GM19452 (cell line): ENCODE measurements at regions not wholly inside any gene's neighbourhood (a gene's known extent, or its start where the extent isn't known, plus 50 kb on each side); places are given as distances from the start of the nearest gene placed in this dataset.
"Not testable (repeated sequence)": the region's sequence is repeated elsewhere in the genome, so short reads cannot be mapped to it uniquely, and the experiment has no call there.

Experiments used
- ATAC-seq: cut with Tn5 transposase; IDR thresholded peaks from one replicate; pipeline ENCODE4 v1.9.1; 2021; ENCODE audit not compliant: unreplicated experiment

DNA sequence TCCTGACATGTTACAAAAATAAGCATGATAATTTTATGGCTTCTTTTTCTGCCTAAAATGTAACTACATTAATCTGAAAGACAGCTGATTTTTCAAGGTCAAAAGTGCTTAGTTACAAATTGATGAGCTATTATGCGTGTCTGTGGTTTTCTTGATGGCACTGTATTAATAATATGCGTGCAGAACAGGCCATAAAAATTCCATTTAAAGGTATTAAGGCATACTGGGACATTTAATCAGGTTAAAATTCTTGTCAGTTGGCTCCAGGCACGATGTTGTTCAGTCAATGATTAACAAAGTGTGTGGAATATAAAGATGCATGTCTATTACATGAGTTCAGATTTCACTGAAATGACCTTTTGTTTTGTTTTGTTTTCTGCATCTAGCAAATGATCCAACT is 420.1 kb upstream of the ZNF804A start:
- ATAC-seq, result no peak

DNA sequence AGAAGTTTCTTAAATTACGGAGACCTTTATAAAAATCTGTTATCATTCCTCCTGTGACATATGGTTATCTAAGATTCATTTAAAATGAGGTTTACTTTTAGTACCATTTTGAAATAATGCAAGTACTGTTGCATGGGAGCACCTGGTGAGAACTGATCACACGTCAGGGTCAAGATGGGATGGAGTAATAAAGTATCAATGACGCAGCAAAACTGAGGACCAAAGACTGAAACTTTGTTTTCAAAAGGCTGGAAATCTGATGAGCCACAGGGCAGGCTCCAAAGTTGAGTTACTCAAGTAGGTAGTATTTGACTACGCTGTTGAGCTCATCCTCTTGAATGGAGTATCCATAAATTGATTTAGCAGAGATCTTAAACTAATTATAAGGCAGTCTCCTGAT is 411.9 kb upstream of the ZNF804A start:
- no peak for ATAC-seq

DNA sequence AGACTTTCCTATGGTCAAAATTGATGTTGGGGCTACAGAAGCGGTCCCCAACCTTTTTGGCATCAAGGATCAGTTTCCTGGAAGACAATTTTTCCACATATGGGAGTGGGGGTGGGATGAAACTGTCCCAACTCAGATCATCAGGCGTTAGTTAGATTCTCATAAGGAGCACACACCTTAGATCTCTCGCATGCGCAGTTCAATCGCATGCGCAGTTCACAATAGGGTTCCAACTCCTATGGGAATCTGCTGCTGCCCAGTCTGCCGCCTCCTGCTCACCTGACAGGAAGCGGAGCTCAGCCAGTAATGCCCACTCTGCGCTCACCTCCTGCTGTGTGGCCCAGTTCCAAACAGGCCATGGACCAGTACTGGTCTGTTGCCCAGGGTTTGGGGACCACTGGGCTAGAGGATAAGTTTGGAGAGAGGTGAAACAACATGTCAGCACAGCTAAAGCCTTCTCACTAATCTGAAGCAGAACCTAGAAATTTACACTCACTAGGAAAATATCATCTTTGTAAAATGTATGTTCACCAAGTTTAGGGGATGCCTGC is 410.8 kb upstream of the ZNF804A start:
- ATAC-seq, result no peak

DNA sequence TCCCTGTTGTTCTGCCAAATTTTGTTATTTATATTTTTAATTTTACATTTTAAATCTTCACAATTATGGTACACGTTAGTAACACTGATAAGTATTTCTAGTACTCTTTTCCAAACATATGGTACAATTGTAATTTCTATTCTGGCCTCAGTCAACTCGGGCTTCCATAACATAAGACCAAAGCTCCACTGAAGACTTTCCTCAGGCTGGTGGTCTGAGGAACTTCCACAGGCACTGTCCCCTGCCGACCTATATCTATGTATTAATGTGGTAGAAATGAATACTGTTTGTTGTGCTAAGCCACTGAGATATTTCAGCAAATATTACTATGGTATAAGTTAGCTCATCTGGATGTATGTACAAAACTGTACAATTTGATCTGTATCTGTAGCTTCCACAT is 407.6 kb upstream of the ZNF804A start:
- no peak for ATAC-seq

DNA sequence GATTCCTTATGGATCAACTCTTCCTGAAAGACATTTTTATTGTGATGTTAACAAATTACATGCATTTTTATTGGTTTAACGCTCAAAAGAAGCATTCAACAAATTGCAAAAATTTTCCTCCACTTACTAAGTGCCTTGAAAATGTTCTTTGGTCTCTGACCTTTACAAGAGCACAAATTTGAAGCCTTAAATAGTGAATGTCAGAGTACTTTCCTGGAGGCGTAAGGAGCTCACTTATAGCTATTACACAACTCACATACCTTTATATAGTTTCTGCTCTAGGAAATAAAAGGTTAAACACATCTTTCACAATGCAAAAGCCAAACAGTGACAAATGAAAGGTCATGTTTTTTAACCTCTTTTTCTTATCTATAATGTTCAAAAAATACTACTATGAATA is 405.7 kb upstream of the ZNF804A start:
- no peak for ATAC-seq

DNA sequence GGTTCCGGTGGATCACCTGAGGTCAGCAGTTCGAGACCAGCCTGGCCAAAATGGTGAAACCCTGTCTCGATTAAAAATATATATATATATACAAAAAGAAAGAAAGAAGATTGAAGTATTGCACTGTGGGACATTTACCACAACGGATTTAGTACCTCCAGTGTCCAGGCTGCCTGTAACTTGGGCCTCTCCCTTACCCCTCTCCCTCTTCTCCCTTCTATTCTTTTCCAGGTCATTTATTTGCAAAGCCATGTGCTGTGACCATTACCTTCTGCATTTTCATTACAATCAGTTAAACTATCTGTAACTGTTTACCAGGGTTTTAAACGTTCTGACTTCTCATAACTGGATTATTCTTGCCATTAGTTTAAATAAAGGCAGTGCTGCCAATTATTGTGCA is 400.9 kb upstream of the ZNF804A start:
- ATAC-seq, result no peak

DNA sequence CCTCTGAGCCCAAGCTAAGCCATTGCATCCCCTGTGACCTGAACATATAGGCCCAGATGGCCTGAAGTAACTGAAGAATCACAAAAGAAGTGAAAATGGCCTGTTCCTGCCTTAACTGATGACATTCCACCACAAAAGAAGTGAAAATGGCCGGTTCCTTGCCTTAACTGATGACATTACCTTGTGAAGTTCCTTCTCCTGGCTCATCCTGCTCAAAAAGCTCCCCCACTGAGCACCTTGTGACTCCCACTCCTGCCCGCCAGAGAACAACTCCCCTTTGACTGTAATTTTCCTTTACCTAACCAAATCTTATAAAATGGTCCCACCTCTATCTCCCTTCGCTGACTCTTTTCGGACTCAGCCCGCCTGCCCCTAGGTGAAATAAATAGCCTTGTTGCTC is 399.5 kb upstream of the ZNF804A start:
- not testable (repeated sequence) for ATAC-seq

DNA sequence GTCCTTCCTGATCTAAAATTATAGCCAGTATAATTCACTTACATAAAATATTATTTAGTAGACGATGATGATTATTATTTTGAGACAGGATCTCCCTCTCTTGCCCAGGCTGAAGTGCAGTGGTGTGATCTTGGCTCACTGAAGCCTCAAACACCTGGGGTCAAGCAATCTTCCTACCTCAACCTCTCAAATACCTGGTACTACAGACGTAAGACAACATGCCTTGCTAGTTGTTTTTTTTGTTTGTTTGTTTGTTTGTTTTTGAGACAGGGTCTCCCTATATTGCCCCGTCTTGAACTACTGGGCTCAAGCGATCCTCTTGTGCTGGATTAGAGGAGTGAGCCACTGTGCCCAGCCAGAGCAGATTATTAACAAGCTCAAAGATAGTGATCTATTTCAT is 399.1 kb upstream of the ZNF804A start:
- no peak for ATAC-seq

DNA sequence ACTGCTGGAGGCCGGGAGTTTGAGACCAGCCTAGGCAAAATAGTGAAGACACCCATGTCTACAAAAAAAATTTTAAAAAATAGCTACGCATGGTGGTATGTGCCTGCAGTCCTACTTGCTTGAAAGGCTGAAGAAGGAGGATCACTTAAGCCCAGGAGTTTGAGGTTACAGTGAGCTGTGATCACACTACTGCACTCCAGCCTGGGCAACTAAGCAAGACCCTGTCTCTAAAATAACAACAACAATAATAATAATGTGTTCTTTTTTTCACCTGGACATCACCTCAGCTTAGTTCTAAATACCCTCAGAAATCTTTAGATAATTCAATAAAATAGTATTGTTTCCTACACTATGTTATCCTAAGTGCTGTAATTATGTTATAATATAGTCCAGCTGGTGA is 397.1 kb upstream of the ZNF804A start:
- no peak for ATAC-seq

DNA sequence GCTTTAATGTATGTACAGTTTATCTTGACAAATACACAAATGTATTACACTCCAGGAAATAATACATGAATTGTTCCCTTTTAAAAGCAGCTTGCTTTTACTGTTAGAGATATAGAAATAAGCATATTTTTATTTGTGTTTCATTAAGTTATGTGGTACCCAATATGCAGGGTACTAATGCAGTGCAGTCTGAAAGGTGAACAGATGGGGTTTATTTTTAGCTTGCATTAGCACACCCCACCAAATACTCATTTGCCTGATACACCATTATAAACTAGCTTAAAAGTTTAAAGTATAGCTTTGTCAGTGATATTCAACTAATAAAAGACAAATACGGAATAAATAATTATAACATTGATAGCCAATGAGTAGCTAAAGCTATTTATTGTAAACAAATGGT is 394.7 kb upstream of the ZNF804A start:
- ATAC-seq, result no peak

DNA sequence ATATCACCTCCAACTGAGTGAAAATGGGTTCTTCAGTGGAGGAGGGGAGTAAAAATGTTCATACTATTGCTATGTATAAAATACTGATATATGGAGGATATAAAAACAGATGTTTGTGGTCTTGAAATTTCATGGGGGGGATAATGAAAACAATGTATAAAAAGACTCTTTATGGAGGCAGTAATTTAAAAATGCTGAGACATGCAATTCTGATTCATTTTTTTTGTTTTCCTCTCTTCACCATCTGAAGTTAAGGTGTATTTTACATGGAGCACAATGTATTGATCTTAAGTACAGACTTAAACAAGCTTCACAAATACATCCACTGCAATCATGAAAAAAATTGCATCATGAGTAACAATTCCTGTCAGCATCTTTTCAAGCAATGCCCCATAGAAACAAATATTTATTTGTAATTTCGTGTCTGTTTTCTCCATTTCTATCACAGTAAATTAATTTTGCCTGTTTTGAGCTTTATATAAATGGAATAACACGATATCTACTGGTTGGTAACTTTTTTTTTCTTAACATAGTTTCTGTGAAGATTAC is 393.2 kb upstream of the ZNF804A start:
- no peak for ATAC-seq

DNA sequence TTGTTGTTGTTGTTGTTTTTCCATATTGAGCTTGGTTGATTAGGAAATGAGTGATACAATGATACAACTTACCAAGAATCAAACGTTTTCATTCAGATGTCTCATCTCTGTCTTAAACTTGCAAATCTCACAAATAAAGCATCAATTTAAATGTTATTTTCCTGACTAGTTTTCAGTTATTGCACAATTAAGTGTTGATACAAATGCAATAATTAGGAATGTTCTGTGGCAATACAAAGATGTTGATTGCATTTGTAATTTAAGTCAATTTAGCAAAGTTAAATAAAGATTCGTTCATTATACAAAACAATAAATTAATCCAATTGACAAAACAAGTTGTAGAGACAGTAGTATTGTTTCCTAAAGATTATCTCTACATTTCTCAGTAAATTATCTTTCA is 392.3 kb upstream of the ZNF804A start:
- no peak for ATAC-seq

DNA sequence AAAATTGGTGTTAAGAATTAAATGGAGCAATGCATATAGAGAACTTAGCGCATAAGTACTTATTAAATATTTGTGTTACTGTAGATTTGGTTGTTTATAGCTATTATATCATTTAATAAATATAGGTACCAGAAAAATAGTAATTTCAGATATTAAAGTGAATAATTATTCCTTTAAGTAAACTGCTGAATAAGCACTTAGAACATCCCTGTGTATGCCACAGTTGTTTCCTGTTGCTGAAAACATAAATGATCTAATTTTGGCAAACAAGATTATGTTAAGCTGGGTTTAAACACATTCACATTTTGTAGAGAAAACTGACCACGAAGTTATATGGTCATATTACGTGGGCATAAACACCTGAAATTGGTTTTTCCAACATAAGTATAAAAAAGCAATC is 388.0 kb upstream of the ZNF804A start:
- no peak for ATAC-seq

DNA sequence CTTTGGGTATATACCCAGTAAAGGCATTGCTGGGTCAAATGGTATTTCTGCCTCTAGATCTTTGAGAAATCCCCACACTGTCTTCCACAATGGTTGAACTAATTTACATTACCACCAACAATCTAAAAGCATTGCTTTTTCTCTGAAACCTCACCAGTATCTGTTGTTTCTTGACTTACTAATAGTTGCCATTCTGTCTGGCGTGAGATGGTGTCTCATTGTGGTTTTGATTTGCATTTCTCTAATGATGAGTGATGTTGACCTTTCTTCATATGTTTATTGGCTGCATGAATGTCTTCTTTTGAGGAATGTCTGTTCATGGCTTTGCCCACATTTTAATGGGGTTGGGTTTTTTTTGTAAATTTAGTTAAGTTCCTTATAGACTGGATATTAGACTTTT is 382.6 kb upstream of the ZNF804A start:
- ATAC-seq, result no peak

DNA sequence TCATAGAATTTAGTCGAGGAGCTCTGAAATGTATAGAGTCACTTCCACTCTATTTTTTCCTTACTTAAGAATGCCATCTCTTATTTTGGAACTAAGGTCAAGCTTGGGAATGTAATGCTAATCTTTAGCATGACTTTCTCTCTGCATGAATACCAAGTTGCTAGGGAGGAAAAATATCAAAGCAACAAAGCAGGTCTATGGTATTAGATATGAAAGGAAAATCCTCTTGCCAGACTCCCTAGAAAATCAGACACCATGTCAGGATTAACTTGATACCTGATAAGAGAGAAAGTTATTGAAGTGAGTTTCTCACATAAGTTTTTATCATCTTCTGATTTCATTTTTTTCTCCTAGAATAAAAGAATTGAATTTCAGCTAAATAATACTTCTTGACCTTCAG is 341.7 kb upstream of the ZNF804A start:
- ATAC-seq, result no peak

DNA sequence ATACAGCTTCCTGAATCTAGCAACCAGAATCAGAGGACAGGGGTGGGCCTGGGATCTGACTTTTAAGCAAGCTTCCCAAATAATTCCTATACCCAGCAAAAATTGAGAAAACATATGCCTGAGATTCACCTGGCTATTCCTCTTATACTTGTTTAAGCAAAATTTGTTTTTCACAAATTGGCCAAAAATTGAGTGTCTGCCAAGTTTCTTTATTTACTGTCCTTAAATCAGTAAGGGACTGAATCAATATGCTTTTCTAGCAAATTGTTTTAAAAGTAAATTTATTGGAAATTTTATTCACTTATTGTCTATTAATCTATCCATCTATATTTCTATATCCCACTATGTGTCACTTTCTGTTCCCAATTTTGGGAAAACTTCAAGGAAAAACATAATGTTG is 337.0 kb upstream of the ZNF804A start:
- ATAC-seq, result no peak

DNA sequence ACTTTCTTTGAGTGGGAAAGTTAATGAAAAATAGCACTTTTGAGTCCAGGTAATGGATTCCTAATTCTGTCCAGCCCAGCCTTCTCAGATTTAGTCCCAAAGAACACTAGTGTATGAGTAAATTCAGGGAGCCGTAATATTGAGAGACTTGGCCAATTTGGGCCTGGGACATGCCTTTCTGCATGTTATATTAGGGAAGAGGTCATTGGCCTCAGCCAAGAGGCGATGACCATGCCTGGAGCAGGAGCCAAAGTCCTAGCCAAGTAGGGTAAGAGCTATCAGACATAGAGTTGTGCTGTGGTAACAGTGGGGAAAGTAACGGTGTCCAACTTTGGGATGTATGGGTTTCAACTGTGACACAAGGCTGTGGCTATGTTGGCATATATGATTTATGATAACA is 336.5 kb upstream of the ZNF804A start:
- ATAC-seq, result no peak

DNA sequence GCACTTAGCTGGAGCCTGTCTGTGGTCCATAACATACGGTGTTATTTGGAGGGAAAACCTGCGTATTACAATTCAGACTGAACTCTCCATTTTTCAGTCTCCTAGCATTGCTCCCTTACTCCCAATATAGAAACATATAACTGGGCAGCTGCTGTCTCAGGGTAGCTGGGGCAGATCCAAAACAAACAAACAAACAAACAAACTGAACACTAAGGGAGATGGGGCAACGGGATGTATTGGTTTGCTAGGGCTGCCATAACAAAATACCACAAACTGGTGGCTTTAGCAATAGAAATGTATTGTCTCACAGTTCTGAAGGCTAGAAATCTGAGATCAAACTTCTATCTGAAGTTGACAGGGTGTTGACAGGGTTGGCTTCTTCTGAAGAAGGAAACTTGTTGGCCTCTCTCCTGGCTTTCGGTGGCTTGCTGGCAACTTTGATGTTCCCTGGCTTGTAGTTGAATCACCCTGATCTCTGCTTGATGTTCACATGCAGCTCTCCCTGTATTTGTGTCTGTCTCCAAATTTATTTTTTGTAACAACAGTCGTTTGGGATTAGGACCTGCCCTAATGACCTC is 329.3 kb upstream of the ZNF804A start:
- ATAC-seq, result no peak

DNA sequence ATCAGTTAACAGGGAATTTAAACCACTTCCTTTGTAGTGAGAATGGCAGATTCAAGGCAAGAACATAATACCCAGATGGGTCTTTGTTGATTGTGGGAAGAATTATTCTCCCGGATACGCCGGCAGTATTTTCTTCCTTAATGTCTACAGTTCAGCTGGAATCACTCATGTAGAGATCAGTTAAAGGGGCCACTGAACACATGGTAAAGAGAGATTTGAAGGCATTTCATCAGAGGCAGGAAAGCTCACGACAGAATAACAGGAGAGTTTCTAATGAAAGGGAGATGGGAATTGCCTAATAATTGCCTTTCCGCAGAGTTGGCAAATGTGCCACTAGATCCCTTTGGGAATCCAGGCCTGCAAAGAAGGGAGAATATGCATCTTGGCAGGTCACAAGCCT is 327.7 kb upstream of the ZNF804A start:
- no peak for ATAC-seq

DNA sequence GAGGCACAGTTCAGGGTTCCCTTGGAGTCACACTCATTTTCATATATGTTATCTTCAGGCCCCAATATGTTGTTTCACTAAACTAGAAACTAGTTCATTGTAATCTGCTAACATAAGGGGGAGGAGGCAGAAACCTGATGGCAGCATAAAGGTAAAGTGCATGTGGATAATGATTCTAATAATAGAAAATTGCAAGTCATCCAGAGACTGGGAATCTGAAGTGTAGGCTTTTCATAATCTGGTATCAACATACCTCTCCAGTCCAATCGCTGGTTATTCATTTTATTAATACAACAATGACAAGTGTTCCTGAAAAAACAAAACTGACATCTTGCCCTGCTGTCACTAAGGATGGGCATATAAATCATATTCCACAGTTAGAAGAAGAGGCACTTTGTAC is 326.3 kb upstream of the ZNF804A start:
- ATAC-seq, result no peak

DNA sequence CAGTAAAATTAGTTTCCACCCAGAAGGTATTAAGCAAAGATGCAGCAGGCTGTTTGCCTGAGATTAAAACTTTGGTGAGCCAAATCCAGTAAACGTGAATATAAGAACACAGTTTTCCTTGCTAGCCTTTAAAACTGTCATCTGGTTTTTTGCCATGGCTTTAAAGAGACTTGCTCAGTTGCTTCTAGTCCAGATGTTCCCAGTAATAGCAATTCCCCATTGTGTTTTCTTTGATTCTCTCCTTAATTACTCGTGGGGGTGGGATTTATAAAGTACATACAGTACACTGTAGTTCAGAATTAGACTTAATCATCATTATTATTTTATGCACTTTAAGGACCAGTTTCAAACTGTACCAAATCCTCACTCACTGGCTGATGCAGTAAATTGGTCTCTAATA is 303.5 kb upstream of the ZNF804A start:
- ATAC-seq, result no peak

DNA sequence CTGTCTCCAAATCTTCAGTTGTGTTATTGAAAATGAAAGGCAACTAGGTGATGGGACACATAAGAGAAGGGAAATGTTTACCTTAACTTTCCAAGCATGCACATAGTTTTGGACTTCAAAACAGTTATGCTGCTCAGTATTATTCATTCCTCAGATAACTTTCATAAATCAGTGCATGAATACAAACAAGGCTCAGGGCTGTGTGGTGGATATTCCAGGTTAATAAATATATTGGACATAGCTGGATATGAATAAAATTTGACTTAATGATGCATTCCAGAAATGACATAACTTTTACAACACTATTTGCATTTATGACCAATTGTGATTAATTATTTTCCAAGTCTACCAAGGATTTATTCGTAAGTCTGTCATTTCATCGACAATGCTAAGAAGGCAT is 301.2 kb upstream of the ZNF804A start:
- no peak for ATAC-seq

DNA sequence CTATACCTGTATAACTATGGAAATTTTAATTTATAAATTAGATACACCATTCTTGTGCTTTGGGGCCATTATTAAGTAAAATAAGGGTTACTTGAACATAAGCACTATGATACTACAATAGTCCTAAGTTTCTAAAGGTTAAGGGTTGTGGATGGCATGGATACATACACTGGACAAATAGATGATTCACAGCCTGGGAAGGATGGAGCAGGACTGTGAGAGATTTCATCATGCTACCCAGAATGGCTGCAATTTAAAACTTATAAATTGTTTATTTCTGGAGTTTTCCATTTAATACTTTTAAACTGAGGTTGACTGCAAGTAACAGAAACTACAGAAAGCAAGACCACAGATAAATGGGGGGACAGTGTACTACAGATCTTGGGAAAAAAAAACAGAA is 295.8 kb upstream of the ZNF804A start:
- ATAC-seq, result no peak
